K562 (cell line): ENCODE measurements at regions not wholly inside any gene's neighbourhood (a gene's known extent, or its start where the extent isn't known, plus 50 kb on each side); places are given as distances from the start of the nearest gene placed in this dataset.
A peak's percentile ranks its signal among the peaks of the same experiment; 100 is the strongest.

Source experiments
- ATAC-seq: fragments of 200-7000 bp; cut with Tn5 transposase; 3 replicates; pipeline ENCODE4 v1.9.1; 2020; ENCODE audit warnings: moderate library complexity
- BruUV-seq: library from RNA; stranded (reverse); fragments of 400-500 nt; replicated peaks from 2 replicates; lab custom pipeline; 2021; lab: Mats Ljungman, UMichigan
- CTCF ChIA-PET: fragments of 300-600 bp; formaldehyde crosslinking; extraction: SDS; loops from one replicate; lab custom pipeline; 2021; ENCODE audit warnings: low intra/inter-chr PET ratio; lab: Yijun Ruan, JAX
- POLR2A ChIA-PET: fragments of 300-600, 350-650 bp; sonication (Branson Sonifier 250); formaldehyde crosslinking; extraction: SDS; loops from one replicate; lab custom pipeline; 2021; ENCODE audit warnings: antibody characterized with exemption, inconsistent platforms; lab: Yijun Ruan, JAX
- DNase-seq, 4 experiments: peaks; one replicate each; pipeline versions ENCODE4 v3.0.0 to v3.0.0-alpha.2; 2011 to 2018; ENCODE audit warnings: low spot score in 3 of 4, mixed read lengths in 3 of 4; ENCODE audit errors: extremely low read depth in 1 of 4
- FAIRE-seq: peaks from 2 replicates; lab custom pipeline; 2011; peaks lifted over from hg19 to GRCh38; lab: Jason Lieb, UNC
- H2AFZ ChIP-seq: 2 replicates; pipeline ENCODE4 v1.6.0; 2011; ENCODE audit warnings: low read depth, low read length, control low read depth, inconsistent platforms
- H3K27ac ChIP-seq: fragments of 200-600 bp; 3 replicates; pipeline ENCODE4 v1.8.0; 2011; ENCODE audit warnings: low read depth, mild to moderate bottlenecking, control low read depth, inconsistent platforms, low read length, moderate library complexity, mixed read lengths; ENCODE audit errors: extremely low read depth
- H3K27me3 ChIP-seq, 2 experiments: fragments of 300-600 bp in 1 of 2; 2 replicates in 1 of 2; 3 replicates in 1 of 2; pipeline versions ENCODE4 v1.6.0 to v1.8.0; 2011; ENCODE audit warnings: inconsistent platforms in 2 of 2, low read length in 2 of 2, mild to moderate bottlenecking in 1 of 2, mixed read lengths in 1 of 2, moderate library complexity in 1 of 2; ENCODE audit not compliant: control insufficient read depth in 2 of 2, insufficient read depth in 2 of 2
- H3K36me3 ChIP-seq: fragments of 300-600 bp; 3 replicates; pipeline ENCODE4 v1.8.0; 2011; ENCODE audit warnings: mild to moderate bottlenecking, low read length, inconsistent platforms; ENCODE audit not compliant: control insufficient read depth, insufficient read depth
- H3K4me1 ChIP-seq, 2 experiments: fragments of 200-600 bp in 1 of 2; replicated peaks in 1 of 2; 2 replicates in 1 of 2; 3 replicates in 1 of 2; pipeline versions ENCODE4 v1.5.1 to v1.8.0; 2011; ENCODE audit warnings: inconsistent platforms in 2 of 2, low read length in 2 of 2, mild to moderate bottlenecking in 1 of 2, mixed read lengths in 1 of 2, moderate library complexity in 1 of 2; ENCODE audit not compliant: control insufficient read depth in 2 of 2, insufficient read depth in 2 of 2
- H3K4me2 ChIP-seq: 2 replicates; pipeline ENCODE4 v1.6.1; 2011; ENCODE audit warnings: low read length, control low read depth, inconsistent platforms, mixed read lengths; ENCODE audit not compliant: insufficient read depth
- H3K4me3 ChIP-seq: fragments of 200-600 bp; sonication (generic), shearing (Covaris generic); 2 replicates; pipeline ENCODE4 v1.5.1; 2016; ENCODE audit warnings: control low read depth, inconsistent platforms
- H3K79me2 ChIP-seq: fragments of 200-600 bp; 3 replicates; pipeline ENCODE4 v1.8.0; 2011; ENCODE audit warnings: low read length, inconsistent platforms; ENCODE audit not compliant: control insufficient read depth, insufficient read depth
- H3K9ac ChIP-seq, 2 experiments: 2 replicates each; pipeline versions ENCODE4 v1.6.0 to v1.6.1; 2011; ENCODE audit warnings: low read depth in 2 of 2, low read length in 2 of 2, control low read depth in 1 of 2, inconsistent platforms in 1 of 2, mild to moderate bottlenecking in 1 of 2, mixed read lengths in 1 of 2; ENCODE audit not compliant: insufficient read depth in 1 of 2
- H3K9me1 ChIP-seq: one replicate; pipeline ENCODE4 v1.6.0; 2011; ENCODE audit warnings: inconsistent platforms, mild to moderate bottlenecking, low read length, moderate library complexity; ENCODE audit not compliant: control insufficient read depth, insufficient read depth
- H3K9me3 ChIP-seq: replicated peaks from 2 replicates; pipeline ENCODE4 v1.5.1; 2011; ENCODE audit warnings: low read depth, low read length, inconsistent platforms; ENCODE audit not compliant: control insufficient read depth, insufficient read depth
- H4K20me1 ChIP-seq: replicated peaks from 2 replicates; pipeline ENCODE4 v1.6.1; 2011; ENCODE audit warnings: low read length, inconsistent platforms, mixed read lengths; ENCODE audit not compliant: control insufficient read depth, insufficient read depth
- HNRNPUL1 ChIP-seq: fragments of 200-400 bp; formaldehyde crosslinking; IDR thresholded peaks from 2 replicates; pipeline ENCODE4 v1.6.1; 2017; ENCODE audit warnings: low read length
- ILK ChIP-seq: fragments of 450-650 bp; IDR thresholded peaks from 2 replicates; pipeline ENCODE4 v1.6.1; 2016; ENCODE audit warnings: missing genetic modification characterization, low read depth, mild to moderate bottlenecking, missing compliant biosample characterization, moderate library complexity, borderline replicate concordance
- KDM5B ChIP-seq: fragments of 200-600 bp; sonication (generic); IDR thresholded peaks from 2 replicates; pipeline ENCODE4 v1.6.1; 2012; ENCODE audit warnings: low read depth, mild to moderate bottlenecking, moderate library complexity, low read length, control low read depth, inconsistent platforms; ENCODE audit not compliant: insufficient replicate concordance
- NCOA2 ChIP-seq, 2 experiments: fragments of 450-650 bp; IDR thresholded peaks; 2 replicates each; pipeline ENCODE4 v1.6.1; 2018; ENCODE audit warnings: mild to moderate bottlenecking in 2 of 2, moderate library complexity in 1 of 2; ENCODE audit not compliant: partially characterized antibody in 2 of 2
- OTX1 ChIP-seq: fragments of 450-650 bp; formaldehyde crosslinking; IDR thresholded peaks from 2 replicates; pipeline ENCODE4 v1.4.0; 2022; ENCODE audit warnings: mild to moderate bottlenecking
- PATZ1 ChIP-seq: fragments of 250-450 bp; sonication (Bioruptor Pico); IDR thresholded peaks from 2 replicates; pipeline ENCODE4 v1.5.0; 2020; ENCODE audit warnings: mild to moderate bottlenecking, borderline replicate concordance
- PRMT5 ChIP-seq: sonication (generic); formaldehyde crosslinking; IDR thresholded peaks from 2 replicates; pipeline ENCODE4 v1.5.0; 2020; ENCODE audit warnings: missing genetic modification reagents
- RFX1 ChIP-seq: fragments of 450-650 bp; IDR thresholded peaks from 2 replicates; pipeline ENCODE4 v1.6.1; 2016; ENCODE audit warnings: mild to moderate bottlenecking, moderate library complexity
- SMAD1 ChIP-seq: fragments of 150-350 bp; IDR thresholded peaks from 2 replicates; pipeline ENCODE4 v1.6.1; 2014; ENCODE audit warnings: low read length, low read depth; ENCODE audit not compliant: partially characterized antibody
- SMC3 ChIP-seq: conservative IDR thresholded peaks from 2 replicates; pipeline ENCODE4 v1.6.1; 2011; ENCODE audit warnings: low read depth, low read length, improper control_type of control experiment; ENCODE audit not compliant: insufficient read depth
- USF2 ChIP-seq: sonication (generic); formaldehyde crosslinking; IDR thresholded peaks from 2 replicates; pipeline ENCODE4 v1.5.0; 2020; ENCODE audit warnings: missing genetic modification reagents
- ZNF695 ChIP-seq: fragments of 450-650 bp; formaldehyde crosslinking; IDR thresholded peaks from 2 replicates; pipeline ENCODE4 v1.4.0; 2020; ENCODE audit warnings: mild to moderate bottlenecking, moderate library complexity
- WGBS: fragments of 100-300 bp; shearing (Covaris generic); methylation state at CpG from one replicate; pipeline ENCODE4 v1.1.6; 2016; ENCODE audit warnings: low coverage, mixed read lengths; ENCODE audit not compliant: insufficient coverage; ENCODE audit errors: missing lambda C conversion rate; 5-methylcytosine and 5-hydroxymethylcytosine counted together
- in situ Hi-C: fragments of 300-500 bp; cut with MboI; formaldehyde crosslinking; loops from 4 replicates; pipeline ENCODE4 v1.15.0; 2018; ENCODE audit warnings: inconsistent platforms, mixed read lengths
- intact Hi-C: fragments of 100-400 bp; cut with micrococcal nuclease; formaldehyde crosslinking; loops from 2 replicates; pipeline ENCODE4 v1.14.2; 2022

GRCh38 chr20:57872816-57873409 is 163.1 kb upstream of the PMEPA1 start:
- Histone ChIP-seq H3K9ac (no peak overlapping the region), H3K79me2 (no peaks in the 10 kb centered on the region), H3K36me3 (no peaks in the 10 kb centered on the region), H3K4me1 (no peaks in the 10 kb centered on the region), H3K9me1 (no peaks in the 10 kb centered on the region), H3K9me3 (no peaks in the 10 kb centered on the region), H3K27ac (no peak overlapping the region), H4K20me1 (no peaks in the 10 kb centered on the region)
- POLR2A ChIA-PET = no interaction called here
- FAIRE-seq = no peak
- no peak for ATAC-seq
- DNase-seq = no peak
- 3% methylated on average over 4 of the region's 4 CpGs for WGBS
- in situ Hi-C loops = no loop called here
- BruUV-seq = no TSS peak
- TF ChIP-seq RFX1 (0 out of 2 replicates have a peak, but pooled peaks have one; percentile 28), KDM5B (no peak)
- TF ChIP-seq, all 486 proteins: peak for 1
- H3K4me2 ChIP-seq = no peak overlapping the region
- peaks cover 3 to 41% of the 10 kb centered on the region in 2 experiments; a peak in 2 of 5 replicates for H3K27me3 ChIP-seq
- CTCF ChIA-PET = no interaction called here
- no peak overlapping the region for H3K4me3 ChIP-seq
- no peak overlapping the region for H2AFZ ChIP-seq
- intact Hi-C loops = no loop called here

GRCh38 chr20:57871237-57871632 is 161.4 kb upstream of the PMEPA1 start:
- H3K27me3 ChIP-seq = peaks cover 3 to 36% of the 10 kb centered on the region in 2 experiments; a peak in 2 of 5 replicates
- ChIA-PET POLR2A (interaction anchor here (0.6 kb wide), 1 partner anchor 130 kb away, joined by 3 read pairs; no protein-coding TSS in a partner anchor), CTCF (no interaction called here)
- no peak overlapping the region for H3K9ac ChIP-seq
- H3K79me2 ChIP-seq = no peaks in the 10 kb centered on the region
- in situ Hi-C loops = no loop called here
- DNase-seq (no peak), ATAC-seq (no peak), FAIRE-seq (no peak)
- H4K20me1 ChIP-seq = no peaks in the 10 kb centered on the region
- H2AFZ ChIP-seq = no peak overlapping the region
- no peaks in the 10 kb centered on the region for H3K9me3 ChIP-seq
- no peak overlapping the region for H3K4me3 ChIP-seq
- no TSS peak for BruUV-seq
- no peaks in the 10 kb centered on the region for H3K9me1 ChIP-seq
- H3K27ac ChIP-seq = no peak overlapping the region
- H3K4me1 ChIP-seq = no peaks in the 10 kb centered on the region
- H3K36me3 ChIP-seq = no peaks in the 10 kb centered on the region
- 0% methylated on average over 12 of the region's 12 CpGs for WGBS
- intact Hi-C loops = no loop called here
- no peak overlapping the region for H3K4me2 ChIP-seq
- TF ChIP-seq NCOA2 (IDR thresholded peaks at IDR 0.05; ENCODE audit: partially characterized antibody in 2 of 2) (no peak), PATZ1 (no peak), USF2 (CRISPR knock-in tag) (no peak), OTX1 (no peak), PRMT5 (CRISPR knock-in tag) (no peak), SMC3 (no peak), ILK (no peak), ZNF695 (no peak), HNRNPUL1 (no peak), SMAD1 (no peak)
